ENCODE measurements at regions not wholly inside any gene's neighbourhood (a gene's known extent, or its start where the extent isn't known, plus 50 kb on each side); places are given as distances from the start of the nearest gene placed in this dataset.

DNA sequence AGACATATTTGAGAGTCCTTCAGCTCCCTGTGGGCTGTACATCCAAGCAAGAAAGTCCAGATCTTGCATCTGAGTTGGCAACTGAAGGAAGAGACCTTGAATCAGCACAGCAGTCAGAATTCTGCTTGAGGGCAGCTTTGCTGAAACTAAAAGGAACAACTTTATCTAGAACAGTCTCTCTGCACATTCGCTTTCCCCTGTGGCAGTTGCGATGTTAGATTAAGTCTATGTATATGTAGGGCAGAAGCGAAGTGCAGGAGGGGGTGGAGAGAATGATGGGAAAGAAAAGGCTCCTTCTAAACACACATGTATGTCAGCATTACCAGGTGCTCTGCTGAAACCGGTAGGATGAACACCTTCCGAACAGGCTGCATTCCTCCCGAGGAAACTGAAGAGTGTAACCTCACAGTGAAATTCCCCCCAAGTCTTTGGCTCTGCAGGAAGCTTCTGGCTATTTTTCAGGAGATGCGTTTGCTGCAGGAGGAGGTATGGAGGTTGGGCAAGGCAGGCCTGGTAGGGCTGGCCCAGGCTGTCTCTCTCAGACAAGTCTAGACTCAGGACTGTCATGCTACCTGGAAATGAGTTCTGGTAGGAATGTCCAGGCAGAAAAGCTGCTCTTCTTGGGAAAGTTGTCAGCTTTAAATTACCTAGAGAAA lies 70.0 kb upstream of the ATL2 start:
- no peaks in the 10 kb centered on the region for H3K4me1 ChIP-seq (replicated peaks)
- peak; percentile 70 for DNase-seq (ENCODE audit: low spot score)
- intact Hi-C loops (cut with DNase I), result no loop called here
- H3K4me3 ChIP-seq, result no peak overlapping the region
- no peaks in the 10 kb centered on the region for H3K27me3 ChIP-seq (replicated peaks; ENCODE audit: insufficient read depth)
- peak overlapping the region in 1 of 2 donors; percentile 36 for H3K27ac ChIP-seq
- 28% methylated on average over 7 of the region's 7 CpGs for WGBS
- H3K9me3 ChIP-seq, result no peaks in the 10 kb centered on the region
- H3K36me3 ChIP-seq, result no peaks in the 10 kb centered on the region
- TF ChIP-seq POLR2AphosphoS5 (IDR thresholded peaks at IDR 0.05) (peak; percentile 55), POLR2A (IDR thresholded peaks at IDR 0.05) (no peak)
- TF ChIP-seq, protein P1, sequence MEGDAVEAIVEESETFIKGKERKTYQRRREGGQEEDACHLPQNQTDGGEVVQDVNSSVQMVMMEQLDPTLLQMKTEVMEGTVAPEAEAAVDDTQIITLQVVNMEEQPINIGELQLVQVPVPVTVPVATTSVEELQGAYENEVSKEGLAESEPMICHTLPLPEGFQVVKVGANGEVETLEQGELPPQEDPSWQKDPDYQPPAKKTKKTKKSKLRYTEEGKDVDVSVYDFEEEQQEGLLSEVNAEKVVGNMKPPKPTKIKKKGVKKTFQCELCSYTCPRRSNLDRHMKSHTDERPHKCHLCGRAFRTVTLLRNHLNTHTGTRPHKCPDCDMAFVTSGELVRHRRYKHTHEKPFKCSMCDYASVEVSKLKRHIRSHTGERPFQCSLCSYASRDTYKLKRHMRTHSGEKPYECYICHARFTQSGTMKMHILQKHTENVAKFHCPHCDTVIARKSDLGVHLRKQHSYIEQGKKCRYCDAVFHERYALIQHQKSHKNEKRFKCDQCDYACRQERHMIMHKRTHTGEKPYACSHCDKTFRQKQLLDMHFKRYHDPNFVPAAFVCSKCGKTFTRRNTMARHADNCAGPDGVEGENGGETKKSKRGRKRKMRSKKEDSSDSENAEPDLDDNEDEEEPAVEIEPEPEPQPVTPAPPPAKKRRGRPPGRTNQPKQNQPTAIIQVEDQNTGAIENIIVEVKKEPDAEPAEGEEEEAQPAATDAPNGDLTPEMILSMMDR (IDR thresholded peaks at IDR 0.05), result no peak

DNA sequence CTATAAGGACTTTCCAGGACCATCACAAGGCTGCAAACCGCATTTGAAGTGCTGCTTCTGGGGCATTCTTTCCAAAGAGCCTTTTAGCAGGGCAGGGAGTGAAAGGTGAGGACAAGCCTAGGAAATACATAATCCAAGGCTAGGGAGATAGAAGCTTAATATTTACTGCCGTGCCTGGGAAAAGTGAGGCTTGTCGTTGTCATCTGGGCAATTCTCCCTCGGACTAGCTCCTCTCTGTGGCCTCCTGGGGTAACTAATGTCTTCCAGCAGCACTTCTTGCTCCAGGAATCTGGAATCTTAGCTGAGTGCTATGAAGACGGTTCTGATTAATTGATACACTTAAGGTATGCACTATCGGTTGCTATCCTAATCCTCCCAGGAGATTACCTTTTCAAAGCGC lies 69.3 kb upstream of the ATL2 start:
- Histone ChIP-seq H3K36me3 (no peaks in the 10 kb centered on the region), H3K4me1 (replicated peaks) (no peaks in the 10 kb centered on the region), H3K27ac (peak overlapping the region in 1 of 2 donors; percentile 36), H3K27me3 (replicated peaks; ENCODE audit: insufficient read depth) (no peaks in the 10 kb centered on the region), H3K9me3 (no peaks in the 10 kb centered on the region), H3K4me3 (no peak overlapping the region)
- no peak for DNase-seq (ENCODE audit: low spot score)
- TF ChIP-seq, protein P1 (IDR thresholded peaks at IDR 0.05), result no peak
- TF ChIP-seq POLR2A (IDR thresholded peaks at IDR 0.05) (no peak), POLR2AphosphoS5 (IDR thresholded peaks at IDR 0.05) (no peak)
- intact Hi-C loops (cut with DNase I), result no loop called here
- 32% methylated on average over 7 of the region's 7 CpGs for WGBS

DNA sequence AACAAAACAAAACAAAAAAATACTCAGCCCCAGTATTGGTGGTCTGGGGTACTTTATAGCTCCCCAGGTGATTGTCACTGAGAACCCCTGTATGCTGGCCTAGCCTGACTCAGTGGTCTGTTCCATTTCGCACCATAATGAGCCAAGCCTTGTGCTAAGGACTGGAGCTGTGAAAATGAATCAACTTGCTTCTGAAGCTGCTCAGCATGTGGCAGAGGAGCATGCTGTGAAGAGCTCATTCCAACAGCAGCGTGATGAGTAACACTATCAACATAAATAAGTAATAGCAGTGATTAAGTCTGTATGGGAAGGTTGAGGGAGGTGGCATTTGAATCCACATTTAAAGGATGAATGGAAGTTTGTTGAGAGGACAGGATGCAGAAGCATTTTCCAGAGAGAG lies 67.2 kb upstream of the ATL2 start:
- intact Hi-C loops (cut with DNase I), result no loop called here
- 83% methylated on average over 2 of the region's 2 CpGs for WGBS
- Histone ChIP-seq H3K4me3 (no peak overlapping the region), H3K9me3 (no peaks in the 10 kb centered on the region), H3K27me3 (replicated peaks; ENCODE audit: insufficient read depth) (no peaks in the 10 kb centered on the region), H3K27ac (no peak overlapping the region), H3K4me1 (replicated peaks) (peaks cover 4% of the 10 kb centered on the region), H3K36me3 (no peaks in the 10 kb centered on the region)
- no peak for DNase-seq (ENCODE audit: low spot score)
- TF ChIP-seq POLR2A (IDR thresholded peaks at IDR 0.05), result no peak
- TF ChIP-seq, protein P1 (IDR thresholded peaks at IDR 0.05), result no peak
- no peak for TF ChIP-seq POLR2AphosphoS5 (IDR thresholded peaks at IDR 0.05)

DNA sequence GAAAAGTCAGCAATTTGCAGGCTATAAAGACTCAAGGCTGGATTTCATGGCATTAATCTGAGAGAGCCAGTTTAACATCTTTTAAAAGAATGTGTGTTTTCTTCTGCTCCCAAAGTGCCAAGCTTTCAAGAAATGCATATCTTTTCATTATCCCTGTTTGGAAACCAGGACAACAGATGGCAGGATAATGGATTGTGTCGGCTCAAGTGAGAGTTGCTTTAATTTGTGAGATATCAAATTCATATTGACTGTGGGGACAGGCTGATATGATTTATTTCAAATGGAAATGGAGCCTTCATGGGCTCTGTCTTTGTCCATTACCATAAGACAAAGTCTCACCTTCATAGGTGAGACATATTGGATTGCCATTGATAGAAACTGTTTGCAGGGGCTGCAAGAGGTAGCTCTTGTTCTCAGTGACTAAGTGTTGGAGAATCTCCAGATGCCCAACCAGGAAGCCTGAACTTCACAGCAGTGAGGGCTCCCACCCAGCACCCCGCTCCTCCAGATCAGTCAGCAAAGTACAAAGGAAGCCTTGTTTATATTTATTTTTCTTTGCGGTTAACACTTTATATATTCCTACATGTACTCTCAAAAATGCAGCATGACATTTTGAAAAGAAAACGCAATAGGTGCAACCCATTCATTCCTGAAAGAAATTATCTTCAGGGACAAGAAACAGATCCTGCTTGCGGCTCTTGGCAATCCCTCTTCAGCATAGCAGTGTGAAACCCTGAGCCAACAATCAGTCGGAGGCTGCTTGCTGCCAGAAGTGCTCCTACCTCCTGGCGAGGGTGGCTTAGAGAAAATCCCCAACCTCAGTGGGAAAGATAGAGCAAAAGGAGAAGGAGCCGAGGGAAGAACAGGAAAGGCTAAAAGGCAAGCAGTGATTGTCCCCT lies 65.8 kb upstream of the ATL2 start:
- H3K4me1 ChIP-seq (replicated peaks), result peaks cover 4% of the 10 kb centered on the region
- no peak overlapping the region for H3K4me3 ChIP-seq
- DNase-seq (ENCODE audit: low spot score), result peak; percentile 48
- intact Hi-C loops (cut with DNase I), result no loop called here
- no peaks in the 10 kb centered on the region for H3K27me3 ChIP-seq (replicated peaks; ENCODE audit: insufficient read depth)
- no peaks in the 10 kb centered on the region for H3K9me3 ChIP-seq
- H3K36me3 ChIP-seq, result no peaks in the 10 kb centered on the region
- TF ChIP-seq, protein P1 (IDR thresholded peaks at IDR 0.05), result no peak
- TF ChIP-seq POLR2AphosphoS5 (IDR thresholded peaks at IDR 0.05), result peak; percentile 7
- H3K27ac ChIP-seq, result peak overlapping the region; percentile 22 to 28
- 9% methylated on average over 8 of the region's 8 CpGs for WGBS

Data from prostate gland (tissue), 2 donors.